ENCODE measurements at regions not wholly inside any gene's neighbourhood (a gene's known extent, or its start where the extent isn't known, plus 50 kb on each side); places are given as distances from the start of the nearest gene placed in this dataset.

- in situ Hi-C loops (cut with HindIII; ENCODE audit: low sequenced_read_pairs) = no loop called here
Observed at GRCh38 chr13:104869501-104869900, 1666.0 kb downstream of the EFNB2 start.

DNA sequence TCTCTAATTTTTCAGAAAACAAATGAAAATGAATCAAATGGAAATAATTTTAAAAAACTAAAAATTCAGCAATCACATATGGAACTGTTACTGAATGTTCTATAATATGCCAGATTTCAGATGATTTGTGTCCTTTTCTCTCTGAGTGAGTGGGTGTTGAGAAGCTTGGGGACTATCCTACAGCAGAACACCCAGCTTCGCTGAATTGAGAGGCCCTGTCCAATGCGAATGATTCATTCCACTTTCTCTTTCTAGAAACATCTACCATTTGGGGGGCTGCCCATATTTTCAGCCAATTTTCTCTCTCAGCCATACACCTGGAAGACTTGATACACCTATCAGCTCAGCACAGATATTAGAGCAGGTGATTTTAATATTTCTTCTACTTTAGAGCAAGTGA, 1666.7 kb downstream of the EFNB2 start:
- in situ Hi-C loops (cut with HindIII; ENCODE audit: low sequenced_read_pairs) = no loop called here

- in situ Hi-C loops (cut with HindIII; ENCODE audit: low sequenced_read_pairs) = no loop called here
Observed at GRCh38 chr13:104855581-104855980, 1679.9 kb downstream of the EFNB2 start.

DNA sequence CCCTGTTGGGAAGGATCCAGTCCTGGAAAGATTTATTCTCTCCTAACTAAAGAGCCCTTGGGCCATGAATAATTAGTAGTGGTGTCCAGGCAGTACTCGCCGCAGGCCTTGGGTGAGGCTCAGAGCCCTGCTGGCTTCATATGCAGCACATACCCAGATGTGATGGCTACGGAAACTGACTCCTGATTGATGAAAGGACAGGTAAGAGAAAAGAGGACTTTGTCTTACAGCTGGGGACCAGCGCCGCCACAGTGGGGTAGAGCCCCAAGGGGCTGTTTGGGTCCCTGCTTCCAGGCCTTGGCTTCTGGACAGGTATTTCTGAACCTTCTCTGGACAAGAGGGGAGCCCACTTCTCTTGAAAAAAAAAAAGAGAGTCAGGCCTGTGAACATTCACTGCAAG, 1680.8 kb downstream of the EFNB2 start:
- in situ Hi-C loops (cut with HindIII; ENCODE audit: low sequenced_read_pairs) = no loop called here

DNA sequence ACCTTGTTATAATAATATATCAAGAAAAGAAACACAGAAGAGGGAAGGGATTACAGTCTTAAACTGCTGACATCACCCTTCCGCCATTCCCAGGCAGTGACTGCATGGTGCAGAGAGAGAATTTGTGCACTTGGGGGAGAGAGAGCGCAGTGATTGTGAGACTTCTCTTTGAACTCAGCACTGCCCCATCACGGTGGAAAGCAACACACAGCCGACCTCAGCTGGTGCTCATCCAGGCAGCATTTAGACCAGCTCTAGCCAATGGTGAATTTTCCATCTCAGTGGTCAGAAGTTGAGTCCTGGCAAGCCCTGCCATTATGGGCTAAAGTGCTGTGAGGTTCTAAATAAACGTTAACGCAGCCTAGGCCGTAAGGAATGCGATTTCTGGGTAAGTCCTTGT, 1681.5 kb downstream of the EFNB2 start:
- in situ Hi-C loops (cut with HindIII; ENCODE audit: low sequenced_read_pairs) = no loop called here

GRCh38 chr13:104847922-104848321, 1687.5 kb downstream of the EFNB2 start:
- in situ Hi-C loops (cut with HindIII; ENCODE audit: low sequenced_read_pairs) = no loop called here

DNA sequence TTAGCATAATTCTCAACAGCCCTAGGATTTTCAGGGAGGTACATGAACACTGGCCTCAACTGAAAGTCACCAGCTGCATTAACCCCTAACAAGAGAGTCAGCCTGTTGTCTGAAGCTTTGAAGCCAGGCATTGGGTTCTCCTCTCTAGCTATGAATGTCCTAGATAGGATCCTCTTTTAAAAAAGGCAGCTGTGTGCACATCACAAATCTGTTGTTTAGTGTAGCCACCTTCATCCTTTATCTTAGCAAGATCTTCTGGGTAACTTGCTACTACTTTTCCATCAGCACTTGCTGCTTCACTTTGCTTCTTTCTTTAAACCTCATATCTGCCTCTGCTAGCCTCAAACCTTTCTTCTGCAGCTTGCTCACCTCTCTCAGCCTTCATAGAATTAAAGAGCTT, 1692.1 kb downstream of the EFNB2 start:
- in situ Hi-C loops (cut with HindIII; ENCODE audit: low sequenced_read_pairs) = no loop called here

DNA sequence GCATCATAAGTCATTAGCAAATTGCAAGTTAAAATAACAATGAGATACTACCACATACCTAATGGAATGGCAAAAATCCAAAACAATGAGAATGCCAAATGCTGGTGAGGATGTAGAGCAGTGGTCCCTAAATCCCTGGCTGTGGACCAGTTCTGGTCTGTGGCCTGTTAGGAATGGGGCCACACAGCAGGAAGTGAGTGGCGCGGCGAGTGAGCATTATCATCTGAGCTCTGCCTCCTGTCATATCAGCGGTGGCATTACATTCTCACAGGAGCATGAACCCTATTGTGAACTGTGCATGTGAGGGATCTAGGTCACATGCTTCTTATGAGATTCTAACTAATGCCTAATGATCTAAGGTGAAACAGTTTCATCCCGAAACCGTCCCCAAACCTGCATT, 1694.4 kb downstream of the EFNB2 start:
- in situ Hi-C loops (cut with HindIII; ENCODE audit: low sequenced_read_pairs) = no loop called here

DNA sequence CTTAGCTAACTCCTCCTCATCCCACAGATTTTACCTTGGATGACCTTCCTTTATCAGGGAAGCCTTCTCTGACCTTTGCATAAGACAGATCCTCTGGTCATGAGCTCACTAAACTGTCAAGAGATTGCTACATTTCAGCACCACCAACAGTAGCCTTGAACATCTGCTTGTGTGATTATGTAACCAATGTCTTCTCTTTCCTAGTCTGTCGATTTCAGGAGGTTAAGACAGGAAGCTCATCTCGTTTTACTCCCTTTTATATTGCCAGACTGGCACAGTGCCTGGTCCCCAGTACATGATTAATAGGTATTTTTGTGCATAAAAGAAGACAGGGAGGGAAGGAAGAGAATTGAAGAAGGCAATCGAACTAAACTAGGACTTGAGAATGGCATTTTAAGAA, 1697.7 kb downstream of the EFNB2 start:
- in situ Hi-C loops (cut with HindIII; ENCODE audit: low sequenced_read_pairs) = no loop called here

DNA sequence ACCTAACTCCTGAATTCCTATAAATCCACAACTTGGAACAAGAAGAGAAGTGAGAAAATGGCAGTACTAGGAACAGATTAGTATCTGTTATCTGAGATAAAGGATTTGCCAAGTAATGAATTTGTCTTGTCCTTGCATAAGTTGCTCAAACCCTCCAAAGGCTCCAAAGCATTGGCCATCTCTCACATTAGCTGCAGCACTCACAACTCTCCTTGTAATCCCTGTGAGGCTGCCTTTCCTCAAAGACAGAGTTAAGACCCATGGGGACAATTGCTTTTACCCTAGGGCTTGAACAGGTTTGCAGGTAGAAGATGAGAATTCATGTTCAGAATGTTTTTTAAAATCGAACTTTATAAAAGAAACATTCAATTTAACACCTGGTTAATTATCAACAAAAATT, 1702.2 kb downstream of the EFNB2 start:
- in situ Hi-C loops (cut with HindIII; ENCODE audit: low sequenced_read_pairs) = no loop called here

DNA sequence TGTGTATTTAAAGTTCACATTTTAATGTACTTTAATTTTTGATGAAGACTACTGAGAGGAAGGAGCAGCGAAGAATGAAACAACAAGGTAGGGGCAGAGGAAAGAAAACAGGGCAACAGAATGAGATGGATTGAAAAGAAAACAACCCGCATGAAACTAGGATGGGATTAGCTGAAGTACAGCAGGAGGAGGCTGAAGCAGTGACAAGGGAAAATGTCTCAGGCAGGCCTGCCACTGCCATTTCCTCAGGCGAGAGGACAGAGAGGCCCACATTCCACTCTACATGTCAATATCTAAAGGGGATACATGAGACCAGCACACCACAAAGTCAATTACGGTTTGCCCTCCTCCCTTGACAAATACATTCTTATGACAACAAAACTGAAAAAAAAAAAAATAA, 1703.2 kb downstream of the EFNB2 start:
- in situ Hi-C loops (cut with HindIII; ENCODE audit: low sequenced_read_pairs) = no loop called here

DNA sequence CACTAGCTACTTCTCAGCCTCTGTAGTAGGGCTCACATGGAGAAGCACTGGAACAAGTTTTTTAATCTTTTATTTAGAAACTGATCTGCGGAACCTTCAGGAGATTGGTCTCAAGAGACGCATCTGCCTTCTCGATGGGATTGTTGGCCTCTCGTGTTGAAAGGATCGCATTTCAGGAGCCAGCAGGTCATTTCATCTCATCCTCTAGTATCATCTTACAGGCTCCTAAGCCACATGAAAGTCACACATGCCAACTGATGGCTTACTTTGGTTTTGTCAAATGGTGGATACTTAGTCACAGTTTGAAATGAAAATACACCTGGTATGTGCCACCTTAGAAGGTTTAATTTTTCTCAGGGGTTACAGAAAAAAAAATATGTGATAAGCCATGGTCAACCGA, 1703.6 kb downstream of the EFNB2 start:
- in situ Hi-C loops (cut with HindIII; ENCODE audit: low sequenced_read_pairs) = no loop called here

DNA sequence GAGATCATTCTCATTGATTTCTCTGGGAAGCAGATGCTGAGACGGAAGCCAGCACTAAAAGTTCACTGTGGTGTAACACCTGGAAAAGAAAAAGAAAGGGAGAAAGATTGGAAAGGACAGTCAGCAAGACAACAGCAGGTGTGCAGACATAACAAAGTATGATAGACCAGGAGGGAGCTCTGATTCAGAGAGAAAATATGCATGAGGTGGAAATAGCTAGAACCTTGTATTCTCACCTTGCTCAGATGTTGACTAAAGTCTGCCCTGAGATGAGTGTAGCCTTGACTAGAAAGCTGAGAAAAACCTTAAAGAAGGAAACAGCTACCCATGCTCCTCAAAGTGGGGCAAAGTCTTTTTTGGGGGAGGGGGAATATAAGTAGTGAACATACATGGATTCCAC, 1711.8 kb downstream of the EFNB2 start:
- in situ Hi-C loops (cut with HindIII; ENCODE audit: low sequenced_read_pairs) = no loop called here

- in situ Hi-C loops (cut with HindIII; ENCODE audit: low sequenced_read_pairs) = no loop called here
Observed at GRCh38 chr13:104823071-104823470, 1712.4 kb downstream of the EFNB2 start.

DNA sequence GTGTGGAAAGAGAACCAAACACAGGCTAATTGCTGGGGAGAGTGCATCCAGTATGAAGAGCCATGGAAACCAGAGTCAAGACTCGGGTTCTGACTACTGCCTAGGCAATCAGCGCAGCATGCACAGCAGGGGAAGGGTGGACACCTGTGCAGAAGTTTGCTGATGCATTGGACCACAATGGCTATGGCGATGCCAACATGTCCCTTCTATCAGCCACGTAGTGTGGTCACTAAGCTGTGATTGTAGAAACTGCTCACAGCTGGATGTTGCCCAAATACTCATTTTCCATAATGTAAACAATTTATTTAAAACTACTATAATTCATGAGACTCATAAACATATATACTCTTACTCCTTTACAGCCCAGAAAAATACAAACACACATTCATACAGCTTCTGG, 1718.2 kb downstream of the EFNB2 start:
- in situ Hi-C loops (cut with HindIII; ENCODE audit: low sequenced_read_pairs) = no loop called here

GRCh38 chr13:104816726-104817125, 1718.7 kb downstream of the EFNB2 start:
- in situ Hi-C loops (cut with HindIII; ENCODE audit: low sequenced_read_pairs) = no loop called here

GRCh38 chr13:104810242-104810641, 1725.2 kb downstream of the EFNB2 start:
- in situ Hi-C loops (cut with HindIII; ENCODE audit: low sequenced_read_pairs) = no loop called here

GRCh38 chr13:104809483-104809882, 1726.0 kb downstream of the EFNB2 start:
- in situ Hi-C loops (cut with HindIII; ENCODE audit: low sequenced_read_pairs) = no loop called here

GRCh38 chr13:104805346-104805745, 1730.1 kb downstream of the EFNB2 start:
- in situ Hi-C loops (cut with HindIII; ENCODE audit: low sequenced_read_pairs) = no loop called here

DNA sequence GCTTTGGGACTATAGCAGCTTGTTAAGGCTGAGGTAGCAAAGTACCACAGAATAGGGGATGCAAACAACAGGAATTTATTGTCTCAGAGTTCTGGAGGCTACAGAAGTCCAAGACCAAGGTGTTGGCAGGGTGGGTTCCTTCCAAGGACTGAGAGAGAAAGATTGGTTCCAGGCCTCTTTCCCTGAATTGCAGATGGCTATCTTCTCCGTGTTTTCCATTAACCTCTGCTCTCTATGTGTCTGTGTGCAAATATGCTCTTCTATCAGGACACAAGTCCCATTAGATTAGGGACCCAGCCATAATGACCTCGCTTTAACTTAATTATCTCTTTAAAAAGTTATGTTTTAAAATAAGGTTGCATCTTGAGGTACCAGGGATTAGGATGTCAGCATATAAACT, 1732.9 kb upstream of the SLC10A2 start:
- in situ Hi-C loops (cut with HindIII; ENCODE audit: low sequenced_read_pairs) = no loop called here

DNA sequence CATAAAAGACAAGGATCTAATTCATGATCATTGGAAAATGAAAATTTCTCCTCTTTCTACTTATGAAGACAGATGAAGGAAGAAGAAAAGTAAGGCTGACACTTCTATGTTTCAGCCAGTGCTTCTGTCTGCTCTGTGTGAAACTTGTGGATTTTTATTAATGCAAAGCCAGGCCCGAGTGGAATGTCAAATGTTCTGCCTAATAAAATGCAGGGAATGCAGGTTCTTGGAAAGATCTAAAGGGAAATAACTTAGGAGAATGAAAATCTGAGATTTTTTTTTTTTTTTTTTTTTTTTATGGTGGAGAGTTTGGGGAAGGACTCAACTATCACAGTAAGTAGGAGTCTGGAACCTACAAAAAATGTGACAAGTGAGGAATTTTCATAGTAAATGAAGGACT, 1732.3 kb upstream of the SLC10A2 start:
- in situ Hi-C loops (cut with HindIII; ENCODE audit: low sequenced_read_pairs) = no loop called here

DNA sequence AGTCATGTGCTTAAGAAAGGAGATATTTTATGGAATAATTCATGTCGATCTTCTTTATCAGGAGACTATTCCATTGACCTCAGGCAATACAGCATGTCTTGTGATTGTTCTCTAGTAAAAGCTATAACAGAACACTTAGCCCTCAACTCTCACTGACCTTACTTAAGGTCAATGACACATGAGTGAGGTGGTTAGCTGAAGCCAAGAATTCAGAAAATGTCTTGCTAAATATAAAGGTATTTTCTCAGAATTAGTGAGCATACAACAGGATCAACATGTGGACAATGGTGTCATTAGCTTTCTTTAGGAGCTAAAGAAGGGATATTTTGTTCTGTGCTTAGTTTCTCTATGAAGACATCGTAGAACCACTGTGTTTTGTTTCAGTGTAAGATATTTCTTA, 1730.4 kb upstream of the SLC10A2 start:
- in situ Hi-C loops (cut with HindIII; ENCODE audit: low sequenced_read_pairs) = no loop called here

DNA sequence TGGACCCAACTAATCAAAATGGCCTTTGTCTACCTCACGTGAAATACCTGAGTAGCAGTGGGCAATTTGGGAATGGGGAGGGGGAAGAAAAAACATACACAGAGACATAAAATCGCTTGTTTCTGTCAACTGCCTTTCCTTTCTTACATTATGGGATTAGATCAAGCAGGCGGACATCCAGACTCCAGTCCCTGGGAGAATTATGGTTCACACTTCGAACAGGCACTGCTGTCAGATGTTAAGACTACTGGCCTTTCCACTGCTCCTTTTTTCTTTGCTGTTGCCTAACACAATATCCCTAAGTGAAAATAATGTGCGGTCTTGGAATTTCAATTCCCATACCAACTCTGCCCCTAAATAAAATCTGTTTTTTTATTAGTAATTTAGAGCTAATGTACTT, 1719.7 kb upstream of the SLC10A2 start:
- in situ Hi-C loops (cut with HindIII; ENCODE audit: low sequenced_read_pairs) = no loop called here

- in situ Hi-C loops (cut with HindIII; ENCODE audit: low sequenced_read_pairs) = no loop called here
Observed at GRCh38 chr13:104784891-104785290, 1718.7 kb upstream of the SLC10A2 start.
